ENCODE measurements at regions not wholly inside any gene's neighbourhood (a gene's known extent, or its start where the extent isn't known, plus 50 kb on each side); places are given as distances from the start of the nearest gene placed in this dataset.

DNA sequence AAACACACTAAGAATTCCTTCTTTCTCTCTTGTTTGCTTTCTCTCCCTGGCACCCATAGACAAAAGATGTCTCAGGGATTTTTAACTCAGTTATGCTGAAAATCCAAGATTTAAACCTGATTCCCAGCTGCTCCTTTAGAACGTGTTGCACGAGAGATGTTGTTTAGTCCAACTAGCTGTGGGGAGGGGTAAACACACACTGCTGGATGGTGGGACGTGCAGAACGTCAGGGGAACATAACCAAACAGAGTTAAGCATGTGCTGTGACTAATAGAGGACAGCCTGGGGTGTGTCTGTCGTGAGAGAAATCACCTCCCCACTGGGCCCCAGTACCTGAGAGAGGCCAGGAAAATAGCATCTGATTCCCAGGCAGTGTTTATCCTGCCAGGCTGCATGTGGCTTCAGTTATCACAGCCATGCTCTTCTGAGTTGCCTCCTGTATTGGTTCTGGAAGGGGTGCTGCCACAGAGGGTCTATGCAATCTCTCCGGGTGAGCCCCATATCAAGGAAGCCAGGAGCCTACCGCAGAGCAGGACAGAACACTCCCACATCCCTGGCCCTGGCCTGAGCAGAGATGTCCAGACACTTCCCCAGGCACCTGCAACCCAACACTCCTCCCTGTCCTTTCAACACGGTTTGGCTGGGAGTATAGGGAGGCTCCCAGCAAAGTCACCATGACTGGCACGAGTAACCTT is 112.7 kb upstream of the EGLN3 start (continued):
- TF ChIP-seq, protein P1, sequence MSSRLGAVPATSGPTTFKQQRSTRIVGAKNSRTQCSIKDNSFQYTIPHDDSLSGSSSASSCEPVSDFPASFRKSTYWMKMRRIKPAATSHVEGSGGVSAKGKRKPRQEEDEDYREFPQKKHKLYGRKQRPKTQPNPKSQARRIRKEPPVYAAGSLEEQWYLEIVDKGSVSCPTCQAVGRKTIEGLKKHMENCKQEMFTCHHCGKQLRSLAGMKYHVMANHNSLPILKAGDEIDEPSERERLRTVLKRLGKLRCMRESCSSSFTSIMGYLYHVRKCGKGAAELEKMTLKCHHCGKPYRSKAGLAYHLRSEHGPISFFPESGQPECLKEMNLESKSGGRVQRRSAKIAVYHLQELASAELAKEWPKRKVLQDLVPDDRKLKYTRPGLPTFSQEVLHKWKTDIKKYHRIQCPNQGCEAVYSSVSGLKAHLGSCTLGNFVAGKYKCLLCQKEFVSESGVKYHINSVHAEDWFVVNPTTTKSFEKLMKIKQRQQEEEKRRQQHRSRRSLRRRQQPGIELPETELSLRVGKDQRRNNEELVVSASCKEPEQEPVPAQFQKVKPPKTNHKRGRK (CRISPR knock-in tag; IDR thresholded peaks at IDR 0.05), result peak; percentile 91
- TF ChIP-seq YEATS2 (CRISPR knock-in tag; IDR thresholded peaks at IDR 0.05; ENCODE audit: borderline replicate concordance) (peak; percentile 66; the same call in 1 of the 2 replicates), ZNF12 (CRISPR knock-in tag; IDR thresholded peaks at IDR 0.05) (no peak), GFI1 (CRISPR knock-in tag; IDR thresholded peaks at IDR 0.05; ENCODE audit: borderline replicate concordance) (no peak), SYNCRIP (IDR thresholded peaks at IDR 0.05; ENCODE audit: insufficient read depth, low read depth, low read length) (no peak), ZNF724P (CRISPR knock-in tag; IDR thresholded peaks at IDR 0.05; ENCODE audit: borderline replicate concordance) (peak; percentile 67; the same call in 1 of the 2 replicates), PHF5A (CRISPR knock-in tag; IDR thresholded peaks at IDR 0.05; ENCODE audit: low read depth, unreplicated experiment) (peak; percentile 49), ZFP37 (CRISPR knock-in tag; IDR thresholded peaks at IDR 0.05; ENCODE audit: borderline replicate concordance) (no peak; the same call in 1 of the 2 replicates), HNF4G (IDR thresholded peaks at IDR 0.05; ENCODE audit: borderline replicate concordance, low read depth, low read length) (no peak), HNF4G (CRISPR knock-in tag; IDR thresholded peaks at IDR 0.05; ENCODE audit: borderline replicate concordance, low read depth) (peak; percentile 30; the same call in 1 of the 2 replicates), FOXC1 (CRISPR knock-in tag; IDR thresholded peaks at IDR 0.05; ENCODE audit: borderline replicate concordance) (peak; percentile 62; the same call in 1 of the 2 replicates), ZBTB38 (CRISPR knock-in tag; IDR thresholded peaks at IDR 0.05) (peak; percentile 89), ZNF510 (CRISPR knock-in tag; IDR thresholded peaks at IDR 0.05; ENCODE audit: low read depth) (no peak), ZNF547 (CRISPR knock-in tag; IDR thresholded peaks at IDR 0.05) (peak; percentile 81; the same call in 1 of the 2 replicates), GTF2F1 (IDR thresholded peaks at IDR 0.05; ENCODE audit: low read length) (no peak), ZFYVE20 (CRISPR knock-in tag; IDR thresholded peaks at IDR 0.05; ENCODE audit: borderline replicate concordance, low read depth) (no peak), FOXO4 (CRISPR knock-in tag; conservative IDR thresholded peaks at IDR 0.05) (no peak), PLSCR1 (CRISPR knock-in tag; IDR thresholded peaks at IDR 0.05; ENCODE audit: borderline replicate concordance) (no peak; the same call in 1 of the 2 replicates), ZNF567 (CRISPR knock-in tag; IDR thresholded peaks at IDR 0.05; ENCODE audit: borderline replicate concordance) (peak; percentile 74; the same call in 1 of the 2 replicates), RBM22 (optimal IDR thresholded peaks at IDR 0.05; ENCODE audit: low read length) (no peak), ZNF143 (CRISPR knock-in tag; IDR thresholded peaks at IDR 0.05) (no peak), ZNF460 (CRISPR knock-in tag; IDR thresholded peaks at IDR 0.05; ENCODE audit: borderline replicate concordance) (no peak), SMARCC2 (IDR thresholded peaks at IDR 0.05) (no peak)
- TF ChIP-seq, protein P2, sequence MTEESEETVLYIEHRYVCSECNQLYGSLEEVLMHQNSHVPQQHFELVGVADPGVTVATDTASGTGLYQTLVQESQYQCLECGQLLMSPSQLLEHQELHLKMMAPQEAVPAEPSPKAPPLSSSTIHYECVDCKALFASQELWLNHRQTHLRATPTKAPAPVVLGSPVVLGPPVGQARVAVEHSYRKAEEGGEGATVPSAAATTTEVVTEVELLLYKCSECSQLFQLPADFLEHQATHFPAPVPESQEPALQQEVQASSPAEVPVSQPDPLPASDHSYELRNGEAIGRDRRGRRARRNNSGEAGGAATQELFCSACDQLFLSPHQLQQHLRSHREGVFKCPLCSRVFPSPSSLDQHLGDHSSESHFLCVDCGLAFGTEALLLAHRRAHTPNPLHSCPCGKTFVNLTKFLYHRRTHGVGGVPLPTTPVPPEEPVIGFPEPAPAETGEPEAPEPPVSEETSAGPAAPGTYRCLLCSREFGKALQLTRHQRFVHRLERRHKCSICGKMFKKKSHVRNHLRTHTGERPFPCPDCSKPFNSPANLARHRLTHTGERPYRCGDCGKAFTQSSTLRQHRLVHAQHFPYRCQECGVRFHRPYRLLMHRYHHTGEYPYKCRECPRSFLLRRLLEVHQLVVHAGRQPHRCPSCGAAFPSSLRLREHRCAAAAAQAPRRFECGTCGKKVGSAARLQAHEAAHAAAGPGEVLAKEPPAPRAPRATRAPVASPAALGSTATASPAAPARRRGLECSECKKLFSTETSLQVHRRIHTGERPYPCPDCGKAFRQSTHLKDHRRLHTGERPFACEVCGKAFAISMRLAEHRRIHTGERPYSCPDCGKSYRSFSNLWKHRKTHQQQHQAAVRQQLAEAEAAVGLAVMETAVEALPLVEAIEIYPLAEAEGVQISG (CRISPR knock-in tag; IDR thresholded peaks at IDR 0.05), result no peak; the same call in 1 of the 2 replicates

Measured in HepG2 (cell line).